GM10266 (cell line): ENCODE measurements at regions not wholly inside any gene's neighbourhood (a gene's known extent, or its start where the extent isn't known, plus 50 kb on each side); places are given as distances from the start of the nearest gene placed in this dataset.
"Not testable (repeated sequence)": the region's sequence is repeated elsewhere in the genome, so short reads cannot be mapped to it uniquely, and the experiment has no call there.

Experiments used
- DNase-seq: peaks from one replicate; pipeline ENCODE4 v3.0.0; 2012; ENCODE audit errors: extremely low spot score
- TF ChIP-seq, protein P1 (sequence below): IDR thresholded peaks from 2 replicates; pipeline ENCODE4 v1.5.1; 2012; ENCODE audit warnings: mild to moderate bottlenecking, low read depth; ENCODE audit not compliant: control insufficient read depth, insufficient read depth; ENCODE audit errors: missing control alignments

DNA sequence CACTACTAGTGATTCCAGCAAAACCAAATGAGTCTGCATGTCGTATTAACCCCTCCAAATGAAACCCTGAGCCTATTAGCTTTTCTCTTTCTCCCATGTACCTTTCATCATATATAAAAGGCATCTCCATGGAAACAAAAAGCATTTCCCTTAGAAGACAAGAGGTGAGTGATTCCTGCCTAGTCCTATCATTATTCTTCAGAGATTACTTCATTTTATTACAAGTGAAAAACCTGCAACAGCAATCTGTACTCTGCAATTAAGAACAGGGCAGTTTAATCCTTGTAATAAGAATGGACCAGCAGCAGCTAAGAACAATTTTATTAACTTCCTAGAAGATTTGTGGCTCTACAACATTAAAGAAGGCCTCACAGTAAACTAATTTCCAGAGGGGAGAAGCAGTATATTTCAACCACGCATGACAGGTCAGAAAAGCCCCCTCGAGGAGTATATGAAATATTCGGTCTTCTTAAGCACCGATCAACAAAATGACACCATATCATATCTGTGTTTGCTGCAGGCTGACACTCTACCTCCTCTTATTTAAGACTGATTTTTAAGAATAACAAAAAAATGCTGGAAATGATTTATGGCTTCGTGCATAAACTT lies 132.3 kb upstream of the TFPI start:
- TF ChIP-seq, protein P1, sequence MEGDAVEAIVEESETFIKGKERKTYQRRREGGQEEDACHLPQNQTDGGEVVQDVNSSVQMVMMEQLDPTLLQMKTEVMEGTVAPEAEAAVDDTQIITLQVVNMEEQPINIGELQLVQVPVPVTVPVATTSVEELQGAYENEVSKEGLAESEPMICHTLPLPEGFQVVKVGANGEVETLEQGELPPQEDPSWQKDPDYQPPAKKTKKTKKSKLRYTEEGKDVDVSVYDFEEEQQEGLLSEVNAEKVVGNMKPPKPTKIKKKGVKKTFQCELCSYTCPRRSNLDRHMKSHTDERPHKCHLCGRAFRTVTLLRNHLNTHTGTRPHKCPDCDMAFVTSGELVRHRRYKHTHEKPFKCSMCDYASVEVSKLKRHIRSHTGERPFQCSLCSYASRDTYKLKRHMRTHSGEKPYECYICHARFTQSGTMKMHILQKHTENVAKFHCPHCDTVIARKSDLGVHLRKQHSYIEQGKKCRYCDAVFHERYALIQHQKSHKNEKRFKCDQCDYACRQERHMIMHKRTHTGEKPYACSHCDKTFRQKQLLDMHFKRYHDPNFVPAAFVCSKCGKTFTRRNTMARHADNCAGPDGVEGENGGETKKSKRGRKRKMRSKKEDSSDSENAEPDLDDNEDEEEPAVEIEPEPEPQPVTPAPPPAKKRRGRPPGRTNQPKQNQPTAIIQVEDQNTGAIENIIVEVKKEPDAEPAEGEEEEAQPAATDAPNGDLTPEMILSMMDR: no peak
- DNase-seq: no peak

DNA sequence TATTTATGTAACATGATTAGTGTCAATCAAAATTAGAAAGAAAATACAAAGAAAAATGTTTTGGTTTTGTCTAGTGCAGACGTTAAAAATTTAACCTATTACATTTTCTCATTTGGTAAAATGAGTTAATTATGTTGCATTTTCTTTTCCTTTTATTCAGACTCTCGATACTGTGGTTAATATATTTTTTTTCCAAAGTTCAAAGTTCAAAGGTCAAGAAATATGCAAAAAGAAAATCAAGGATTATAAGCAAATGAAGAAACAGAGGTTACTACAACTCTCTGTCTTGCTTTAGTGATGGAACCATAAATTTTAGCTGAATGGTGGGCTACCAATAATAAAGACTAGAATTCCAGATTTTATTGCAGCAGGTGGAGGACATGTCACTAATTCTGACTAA lies 133.3 kb upstream of the TFPI start:
- no peak for DNase-seq
- TF ChIP-seq, protein P1: no peak

DNA sequence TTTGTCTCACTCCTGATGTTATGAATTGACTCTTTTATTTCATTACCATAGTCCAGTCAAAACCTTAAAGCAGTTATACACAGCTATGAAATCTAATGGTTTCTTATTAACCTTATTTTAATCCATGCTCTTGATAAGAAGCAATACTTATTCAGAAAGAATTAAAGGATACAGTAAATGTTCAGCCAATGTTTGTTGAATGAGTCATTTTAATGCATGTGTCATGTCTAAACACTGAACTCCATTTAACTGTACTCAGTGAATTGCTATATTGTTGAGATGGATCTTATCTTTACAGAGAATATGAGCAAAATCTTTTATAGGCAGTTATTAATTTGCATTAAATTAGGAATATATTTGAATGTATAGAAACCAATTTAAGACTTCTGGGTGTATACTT lies 135.1 kb upstream of the TFPI start:
- TF ChIP-seq, protein P1: no peak
- no peak for DNase-seq

DNA sequence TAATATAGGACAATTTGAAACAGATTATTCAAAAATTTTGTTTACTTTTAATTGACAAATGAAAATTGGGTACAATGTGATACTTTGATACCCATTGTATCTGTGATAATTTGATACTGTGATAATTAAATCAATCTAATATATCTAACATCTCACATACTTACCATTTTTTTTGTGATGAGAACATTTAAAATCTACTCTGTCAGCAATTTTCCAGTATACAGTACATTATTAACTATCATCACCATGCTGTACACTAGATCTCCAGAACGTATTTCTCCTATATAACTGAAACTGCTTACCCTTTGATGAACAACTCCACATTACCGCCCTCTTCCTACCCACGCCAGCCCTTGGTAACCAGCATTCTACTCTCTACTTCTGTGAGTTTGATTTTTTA lies 139.7 kb upstream of the TFPI start:
- no peak for DNase-seq
- TF ChIP-seq, protein P1: no peak

DNA sequence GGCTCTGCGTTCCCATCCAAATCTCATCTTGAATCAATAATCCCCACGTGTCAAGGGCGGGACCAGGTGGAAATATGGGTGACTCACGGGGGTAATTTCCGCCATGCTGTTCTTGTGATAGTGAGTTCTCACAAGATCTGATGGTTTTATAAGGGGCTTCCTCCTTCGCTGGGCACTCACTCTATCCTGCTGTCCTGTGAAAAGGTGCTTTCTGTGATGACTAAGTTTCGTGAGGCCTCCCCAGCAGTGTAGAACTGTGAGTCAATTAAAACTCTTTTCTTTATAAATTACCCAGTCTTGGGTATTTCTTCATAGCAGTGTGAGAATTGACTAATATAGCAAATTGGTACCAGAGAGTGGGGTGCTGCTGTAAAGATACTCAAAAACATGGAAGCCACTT lies 142.4 kb upstream of the TFPI start:
- not testable (repeated sequence) for DNase-seq

DNA sequence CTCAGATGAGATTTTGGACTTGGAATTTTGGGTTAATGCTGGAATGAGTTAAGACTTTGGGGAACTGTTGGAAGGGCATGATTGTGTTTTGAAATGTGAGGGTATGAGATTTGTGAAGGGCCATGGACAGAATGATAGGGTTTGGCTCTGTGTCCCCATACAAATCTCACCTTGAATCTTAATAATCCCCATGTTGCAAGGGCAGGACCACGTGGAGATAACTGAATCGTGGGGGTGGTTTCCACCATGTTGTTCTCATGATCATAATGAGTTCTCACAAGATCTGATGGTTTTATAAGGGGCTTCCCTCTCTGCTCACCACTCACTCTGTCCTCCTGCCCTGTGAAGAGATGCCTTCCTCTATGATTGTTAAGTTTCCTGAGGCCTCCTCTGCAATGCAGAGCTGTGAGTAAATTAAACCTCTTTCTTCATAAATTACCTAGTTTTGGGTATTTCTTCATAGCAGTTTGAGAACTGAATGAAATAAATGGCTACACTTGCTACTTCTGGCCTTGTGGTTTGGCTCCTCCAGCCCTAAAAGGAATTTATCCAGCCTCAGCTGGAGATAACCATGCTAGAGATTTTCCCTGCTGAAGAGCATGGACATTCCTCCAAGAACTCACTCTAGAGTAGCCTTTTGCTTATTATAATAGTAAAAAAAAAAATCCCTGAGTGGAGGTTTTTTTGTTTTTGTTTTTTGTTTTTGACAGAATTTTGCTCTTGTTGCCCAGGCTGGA lies 144.3 kb upstream of the TFPI start:
- DNase-seq: no peak
- TF ChIP-seq, protein P1: no peak

DNA sequence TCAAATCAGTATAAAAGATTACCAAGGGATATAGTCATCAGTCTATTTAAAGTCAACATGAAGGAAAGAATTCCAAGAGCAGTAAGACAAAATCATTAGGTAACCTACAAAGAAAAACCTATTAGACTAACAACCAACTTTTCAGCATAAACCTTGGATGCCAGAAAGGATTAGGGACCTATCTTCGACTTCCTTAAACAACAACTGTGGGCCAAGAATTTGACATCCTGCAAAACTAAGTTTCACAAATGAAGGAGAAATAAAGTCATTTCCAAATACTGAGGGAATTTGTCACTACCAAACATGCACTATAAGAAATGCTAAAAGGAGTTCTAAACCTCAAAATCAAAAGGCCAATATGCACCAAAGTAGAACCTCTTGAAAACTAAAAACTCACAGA lies 147.9 kb upstream of the TFPI start:
- DNase-seq: no peak
- TF ChIP-seq, protein P1: no peak
